OCI-LY3 (cell line): ENCODE measurements at regions not wholly inside any gene's neighbourhood (a gene's known extent, or its start where the extent isn't known, plus 50 kb on each side); places are given as distances from the start of the nearest gene placed in this dataset.

Experiments used
- EZH2phosphoT487 ChIP-seq: fragments of 200-600 bp; shearing (Covaris generic); IDR thresholded peaks from 2 replicates; pipeline ENCODE4 v1.6.1; 2018; ENCODE audit warnings: antibody characterized with exemption, mixed run types, low read depth
- TF ChIP-seq, protein P1 (sequence below): fragments of 200-600, 300-600 bp; sonication (generic); IDR thresholded peaks from 2 replicates; pipeline ENCODE4 v1.5.1; 2014; ENCODE audit warnings: antibody characterized with exemption, low read length, low read depth

- TF ChIP-seq, protein P1, sequence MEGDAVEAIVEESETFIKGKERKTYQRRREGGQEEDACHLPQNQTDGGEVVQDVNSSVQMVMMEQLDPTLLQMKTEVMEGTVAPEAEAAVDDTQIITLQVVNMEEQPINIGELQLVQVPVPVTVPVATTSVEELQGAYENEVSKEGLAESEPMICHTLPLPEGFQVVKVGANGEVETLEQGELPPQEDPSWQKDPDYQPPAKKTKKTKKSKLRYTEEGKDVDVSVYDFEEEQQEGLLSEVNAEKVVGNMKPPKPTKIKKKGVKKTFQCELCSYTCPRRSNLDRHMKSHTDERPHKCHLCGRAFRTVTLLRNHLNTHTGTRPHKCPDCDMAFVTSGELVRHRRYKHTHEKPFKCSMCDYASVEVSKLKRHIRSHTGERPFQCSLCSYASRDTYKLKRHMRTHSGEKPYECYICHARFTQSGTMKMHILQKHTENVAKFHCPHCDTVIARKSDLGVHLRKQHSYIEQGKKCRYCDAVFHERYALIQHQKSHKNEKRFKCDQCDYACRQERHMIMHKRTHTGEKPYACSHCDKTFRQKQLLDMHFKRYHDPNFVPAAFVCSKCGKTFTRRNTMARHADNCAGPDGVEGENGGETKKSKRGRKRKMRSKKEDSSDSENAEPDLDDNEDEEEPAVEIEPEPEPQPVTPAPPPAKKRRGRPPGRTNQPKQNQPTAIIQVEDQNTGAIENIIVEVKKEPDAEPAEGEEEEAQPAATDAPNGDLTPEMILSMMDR = no peak
- TF ChIP-seq EZH2phosphoT487 = no peak
These were observed 1003.7 kb downstream of the GALC start for GRCh38 chr14:86989285-86989684.
